Middle frontal gyrus (tissue), 1 donor: ENCODE measurements at regions not wholly inside any gene's neighbourhood (a gene's known extent, or its start where the extent isn't known, plus 50 kb on each side); places are given as distances from the start of the nearest gene placed in this dataset.

ENCODE experiments used
- DNase-seq: peaks from one replicate; pipeline ENCODE4 v3.0.0-alpha.2; 2015; ENCODE audit warnings: low spot score; ENCODE audit errors: extremely low spot score

DNA sequence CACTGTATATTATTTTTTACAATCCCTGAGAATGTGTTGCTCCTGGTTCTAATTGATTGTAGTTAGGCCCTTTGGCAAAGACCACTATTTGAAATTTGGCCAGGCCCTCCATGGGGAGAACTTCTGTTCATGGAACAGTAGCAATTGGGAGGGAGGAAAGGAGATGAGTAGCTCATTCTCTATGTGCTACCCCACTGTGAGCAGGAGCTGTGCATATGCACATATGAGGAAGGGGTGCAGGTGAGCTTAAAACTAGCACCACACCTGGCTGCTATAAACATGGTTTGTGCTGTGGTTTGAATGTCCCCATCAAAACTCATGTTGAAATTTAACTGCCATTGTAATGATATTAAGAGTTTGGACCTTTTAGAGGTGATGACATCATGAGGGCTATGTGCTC, 1483.2 kb downstream of the PCDH7 start:
- no peak for DNase-seq

DNA sequence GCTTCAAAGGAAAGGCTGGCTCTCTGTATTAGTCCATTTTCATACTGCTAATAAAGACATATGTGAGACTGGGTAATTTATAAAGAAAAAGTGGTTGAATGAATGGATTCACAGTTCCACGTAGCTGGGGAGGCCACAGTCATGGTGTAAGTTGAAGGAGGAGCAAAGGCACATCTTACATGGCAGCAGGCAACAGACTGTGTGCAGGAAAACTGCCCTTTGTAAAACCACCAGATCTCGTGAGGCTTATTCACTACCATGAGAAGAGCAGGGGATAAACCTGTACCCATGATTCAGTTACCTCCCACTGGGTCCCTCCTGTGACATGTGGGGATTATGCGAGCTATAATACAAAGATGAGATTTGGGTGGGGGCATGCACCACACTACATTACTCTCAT, 1486.6 kb downstream of the PCDH7 start:
- DNase-seq, result no peak

DNA sequence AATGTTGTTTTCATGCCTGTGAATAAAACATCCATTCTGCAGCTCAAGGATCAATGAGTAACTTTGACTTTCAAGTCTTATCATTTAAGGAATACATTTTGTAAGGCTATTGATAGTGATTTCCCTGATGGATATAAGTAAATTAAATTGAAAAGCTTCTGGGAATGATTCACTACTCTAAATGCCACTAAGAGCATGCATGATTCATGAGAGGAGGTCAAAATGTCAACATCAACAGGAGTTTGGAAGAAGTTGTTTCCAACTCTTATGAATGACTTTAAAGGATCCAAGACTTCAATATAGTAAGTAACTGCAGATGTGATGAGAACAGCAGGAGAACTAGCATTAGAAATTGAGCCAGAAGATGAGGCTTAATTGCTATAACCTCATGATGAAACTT, 1487.3 kb downstream of the PCDH7 start:
- no peak for DNase-seq

DNA sequence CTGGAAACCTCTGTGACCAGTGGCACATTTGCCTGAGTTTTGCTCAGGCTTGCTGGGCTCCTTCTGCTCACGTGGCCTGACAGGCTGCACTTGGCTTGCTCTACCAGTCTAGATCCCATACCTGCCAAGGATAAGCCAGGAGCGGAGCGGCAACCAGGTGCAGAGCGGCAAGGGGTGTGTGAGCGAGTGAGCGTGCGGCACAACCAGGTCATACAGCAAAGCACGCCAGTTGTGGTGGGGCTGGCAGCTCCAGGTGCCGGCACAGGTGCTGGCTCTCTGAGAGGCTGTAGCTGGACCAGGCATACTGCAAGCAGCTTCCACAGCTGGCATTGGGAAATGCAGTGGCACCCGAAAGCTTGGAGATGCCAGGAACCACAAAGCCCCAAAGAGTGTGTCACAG, 1495.1 kb downstream of the PCDH7 start:
- no peak for DNase-seq

DNA sequence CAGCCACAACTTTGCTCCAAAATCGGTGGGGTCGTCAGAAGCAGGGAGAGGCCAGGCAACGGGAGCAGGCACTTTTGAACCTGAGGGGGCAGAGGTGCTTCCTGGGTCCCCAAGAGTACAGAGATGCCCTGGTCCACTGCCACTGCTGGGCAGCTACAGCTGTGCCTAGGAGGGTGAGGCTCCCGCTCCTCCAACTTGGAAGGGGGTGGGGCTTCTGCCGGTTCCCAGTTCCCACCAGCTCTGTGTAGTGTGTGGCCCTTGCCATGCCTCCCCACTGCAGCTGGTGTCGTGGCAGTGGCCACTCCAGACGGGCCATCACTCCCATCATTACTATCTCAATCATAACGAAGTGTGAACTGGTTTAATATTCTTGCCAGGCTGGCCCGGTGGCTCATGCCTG, 1496.3 kb downstream of the PCDH7 start:
- no peak for DNase-seq

DNA sequence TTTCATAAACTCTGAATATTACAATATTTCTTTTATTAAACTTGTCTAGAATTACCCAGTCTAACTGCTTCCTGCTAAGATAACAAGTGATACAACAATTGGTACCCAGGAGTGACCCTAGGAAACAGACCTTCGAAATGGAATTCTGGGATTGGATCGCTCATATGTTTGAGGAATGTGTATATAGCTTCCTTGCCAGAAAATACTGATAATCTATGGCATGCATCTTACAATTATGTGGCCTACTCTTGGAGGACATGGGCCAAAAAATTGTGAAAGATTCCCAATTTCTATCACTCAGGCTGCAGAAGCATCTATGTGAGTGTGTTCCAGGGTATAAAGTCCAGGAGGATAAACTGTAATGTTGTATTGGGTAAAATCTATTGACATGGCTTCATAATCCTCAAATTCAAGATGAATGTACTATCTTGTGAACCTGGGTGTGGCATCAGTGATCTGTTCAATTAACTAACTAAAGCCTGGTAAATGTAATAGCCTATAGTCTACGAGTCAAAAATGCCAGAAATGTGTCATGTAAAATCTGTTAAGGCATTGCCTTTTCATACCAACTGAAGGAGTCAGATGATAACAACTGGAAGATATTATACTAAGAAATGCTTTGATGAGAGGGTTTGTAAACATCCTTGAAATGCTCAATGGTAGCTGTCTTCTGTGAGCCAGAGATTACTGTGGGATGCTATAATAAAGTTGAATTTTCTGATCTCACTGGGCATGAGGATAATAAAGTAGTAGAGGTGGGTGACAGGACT, 1499.3 kb downstream of the PCDH7 start:
- DNase-seq, result no peak

DNA sequence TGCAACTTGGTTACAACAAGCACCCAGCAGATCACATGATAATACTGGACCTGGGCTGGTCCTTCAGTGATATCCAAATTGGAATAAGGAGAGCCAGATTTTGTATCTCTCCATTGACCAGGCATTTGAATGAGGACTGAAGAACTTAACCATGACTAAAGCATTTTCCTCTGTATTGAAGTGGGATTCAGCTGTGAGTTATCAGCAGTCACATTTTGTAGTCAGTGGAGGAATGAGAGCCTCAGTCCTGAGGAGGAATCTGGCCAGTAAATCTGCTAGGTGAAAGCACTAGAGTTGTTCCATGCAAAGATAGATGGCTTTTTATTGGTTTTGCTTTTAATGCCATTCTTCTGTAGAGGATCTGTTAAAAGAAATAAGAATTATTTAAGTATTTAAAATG, 1506.0 kb downstream of the PCDH7 start:
- no peak for DNase-seq

DNA sequence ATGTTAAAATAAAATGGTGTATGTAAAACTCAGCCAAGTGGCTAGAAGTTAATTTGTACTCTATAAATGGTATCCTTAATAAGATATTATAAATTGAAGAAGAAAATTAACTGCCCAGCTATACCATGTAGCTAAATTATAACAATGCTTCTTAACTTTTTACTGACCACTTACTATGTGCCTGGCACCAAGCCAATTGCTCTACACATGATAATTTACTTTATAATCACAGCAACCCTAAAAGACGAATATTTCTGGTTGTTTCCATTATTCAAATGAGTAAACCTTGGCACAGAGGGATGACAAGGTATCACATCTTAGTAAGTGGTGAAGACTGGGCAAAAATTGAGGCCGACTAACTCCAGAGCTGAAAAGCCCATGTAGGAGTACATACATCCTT, 1506.6 kb downstream of the PCDH7 start:
- no peak for DNase-seq

DNA sequence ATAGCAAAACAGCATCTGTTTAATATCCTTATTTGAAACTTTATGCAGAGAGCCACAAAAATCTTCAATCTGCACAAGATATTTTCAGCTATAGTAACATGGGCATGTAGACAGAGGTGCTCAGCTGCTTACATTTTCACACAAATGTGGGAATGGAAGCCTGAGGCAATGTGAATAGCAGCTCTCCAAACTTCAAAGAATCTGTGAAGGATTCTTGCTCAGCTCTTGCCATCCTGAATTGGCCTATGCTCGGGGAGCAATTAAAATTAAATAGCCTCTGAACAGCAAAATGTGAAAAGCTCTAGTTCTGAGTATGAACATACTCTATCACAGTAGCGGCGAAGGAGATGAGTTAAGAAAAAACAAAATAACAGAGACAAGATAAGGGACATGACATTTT, 1523.8 kb downstream of the PCDH7 start:
- DNase-seq, result no peak

DNA sequence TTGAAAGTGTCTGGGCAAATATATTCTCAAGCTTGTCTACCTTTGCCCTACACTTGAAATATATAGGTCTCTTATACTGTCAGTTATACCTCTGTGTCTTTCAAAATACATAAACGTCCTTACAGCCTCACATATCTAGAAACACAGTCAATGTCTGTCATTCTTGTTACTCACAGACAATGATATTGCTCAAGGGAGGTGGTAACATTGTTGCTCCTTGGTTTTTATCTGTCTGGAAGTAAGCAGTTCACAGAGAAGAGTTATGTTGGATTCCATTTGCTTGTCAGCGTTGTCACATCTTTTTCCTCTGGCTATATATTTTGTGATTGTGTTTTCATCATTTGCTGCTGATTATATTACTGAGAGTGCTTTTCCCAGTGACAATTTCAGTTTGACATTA, 1528.9 kb downstream of the PCDH7 start:
- no peak for DNase-seq

DNA sequence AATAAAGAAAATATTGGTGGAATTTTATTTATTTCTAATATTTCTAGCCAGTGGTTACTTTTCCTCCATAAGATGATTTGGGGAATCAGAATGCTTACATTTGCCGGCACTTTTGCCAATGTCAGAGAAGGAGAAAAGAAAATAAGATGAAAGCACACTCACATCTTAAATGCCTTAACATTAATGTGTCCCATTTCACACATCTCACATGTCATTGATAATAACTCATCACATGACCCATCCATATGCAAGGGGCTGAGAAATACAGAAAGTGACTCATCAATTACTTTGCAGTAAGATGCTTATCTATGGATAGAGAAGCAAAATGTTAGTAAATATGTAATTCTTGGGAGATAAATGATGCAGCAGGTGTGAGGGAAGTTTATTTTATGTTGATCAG, 1531.0 kb downstream of the PCDH7 start:
- DNase-seq, result no peak

DNA sequence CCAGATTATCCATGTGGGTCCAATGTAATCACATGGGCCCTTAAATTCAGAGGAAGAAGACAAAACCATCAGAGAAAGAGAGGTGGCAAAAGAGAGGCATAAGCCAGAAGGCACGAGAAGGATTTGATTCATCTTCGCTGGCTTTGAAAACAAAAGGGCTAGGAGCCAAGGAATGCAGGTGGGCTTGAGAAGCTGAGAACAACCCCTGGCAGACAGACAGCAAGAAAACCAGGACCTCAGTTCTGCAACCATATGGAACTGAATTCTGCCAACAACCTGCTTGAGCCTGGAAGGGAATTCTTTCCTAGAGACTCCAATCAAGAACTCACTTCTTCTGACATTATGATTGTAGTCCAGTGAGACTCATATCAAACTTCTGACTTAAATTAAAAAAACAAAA, 1531.8 kb downstream of the PCDH7 start:
- DNase-seq, result no peak

DNA sequence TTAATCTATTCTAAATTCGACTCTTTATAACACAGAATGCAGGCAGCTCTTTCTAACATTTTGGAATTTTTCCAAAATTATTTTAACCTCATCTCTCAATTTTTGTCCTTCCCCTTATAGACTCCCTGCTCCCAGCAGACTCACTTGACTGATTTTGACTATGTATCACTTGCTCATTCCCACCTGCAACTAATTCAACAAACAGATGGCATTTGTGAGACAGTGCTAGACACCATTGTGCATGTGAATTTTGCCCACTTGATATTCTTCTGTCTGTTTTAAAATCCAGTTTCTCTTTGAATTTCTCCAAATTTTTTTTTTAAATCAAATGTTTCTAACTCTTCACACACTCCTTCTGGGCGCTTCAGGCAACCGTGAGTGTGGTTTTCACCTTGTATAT, 1534.0 kb downstream of the PCDH7 start:
- no peak for DNase-seq

DNA sequence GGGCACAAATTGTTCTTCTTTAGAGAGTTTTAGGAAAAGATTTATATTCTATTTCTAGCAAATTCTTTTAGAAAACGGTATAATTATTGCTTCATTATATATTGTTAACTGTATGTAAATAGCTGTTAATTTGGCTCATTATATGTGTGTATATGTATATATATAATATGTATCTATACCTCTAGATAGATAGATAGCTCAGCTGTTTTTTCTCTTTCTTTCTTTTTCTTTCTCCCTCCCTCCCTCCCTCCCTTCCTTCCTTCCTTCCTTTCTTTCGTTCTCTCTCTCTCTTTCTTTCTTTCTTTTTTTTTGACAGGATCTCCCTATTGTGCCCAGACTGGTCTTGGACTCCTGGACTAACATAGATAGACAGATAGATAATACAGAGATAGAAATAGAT, 1538.8 kb downstream of the PCDH7 start:
- DNase-seq, result no peak

DNA sequence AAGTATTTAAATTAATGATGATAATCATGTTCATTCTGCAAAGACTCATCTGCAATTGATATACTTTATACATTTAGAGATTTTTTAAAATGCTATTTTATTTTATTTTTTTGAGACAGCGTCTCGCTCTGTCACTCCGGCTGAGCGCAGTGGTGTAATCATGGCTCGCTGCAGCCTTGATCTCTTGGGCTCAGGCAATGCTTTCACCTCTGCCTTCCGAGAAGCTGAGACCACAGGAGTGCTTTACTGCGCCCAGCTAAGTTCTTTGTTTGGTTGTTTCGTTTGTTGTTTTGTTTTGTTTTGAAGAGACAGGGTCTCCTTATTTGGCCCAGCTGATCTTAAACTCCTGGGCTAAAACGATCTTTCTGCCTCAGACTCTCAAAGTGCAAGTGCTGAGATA, 1541.0 kb downstream of the PCDH7 start:
- DNase-seq, result no peak

DNA sequence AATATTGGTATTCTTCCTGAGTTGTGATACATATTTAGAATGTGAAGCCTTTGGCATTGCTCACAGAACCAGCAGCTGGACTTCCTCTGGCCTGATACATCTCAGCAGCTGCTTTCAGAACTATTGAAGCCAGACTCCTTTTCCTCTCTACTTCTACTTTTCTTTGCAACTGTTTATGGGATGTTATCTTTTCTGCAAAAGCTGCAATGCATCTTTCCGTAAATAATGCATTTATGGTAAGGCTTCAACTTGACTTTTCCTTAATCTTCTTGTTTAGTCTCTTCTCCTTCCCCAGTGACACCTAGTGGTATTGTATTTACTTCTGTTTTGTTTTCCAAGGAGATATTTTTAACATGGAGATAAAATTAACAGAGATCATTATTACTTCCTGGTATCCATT, 1548.7 kb downstream of the PCDH7 start:
- DNase-seq, result no peak

DNA sequence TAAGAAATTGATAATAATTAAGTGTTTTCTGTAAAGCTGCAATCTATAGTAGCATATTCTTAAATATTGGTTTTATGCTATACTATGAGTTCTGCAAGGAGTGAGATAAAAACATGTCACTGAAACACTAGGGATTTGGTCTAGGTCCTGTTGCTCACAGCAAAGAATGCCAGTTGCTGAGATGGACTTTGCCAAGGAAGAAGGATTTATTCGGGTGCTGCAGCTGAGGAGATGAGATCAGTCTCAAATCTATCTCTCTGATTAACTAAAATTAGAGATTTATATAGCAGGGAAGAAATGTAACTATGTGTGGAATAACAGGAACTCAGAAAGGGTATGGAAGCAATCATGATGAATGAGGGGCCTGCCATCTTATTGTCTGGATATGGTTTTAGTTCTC, 1569.9 kb downstream of the PCDH7 start:
- no peak for DNase-seq

DNA sequence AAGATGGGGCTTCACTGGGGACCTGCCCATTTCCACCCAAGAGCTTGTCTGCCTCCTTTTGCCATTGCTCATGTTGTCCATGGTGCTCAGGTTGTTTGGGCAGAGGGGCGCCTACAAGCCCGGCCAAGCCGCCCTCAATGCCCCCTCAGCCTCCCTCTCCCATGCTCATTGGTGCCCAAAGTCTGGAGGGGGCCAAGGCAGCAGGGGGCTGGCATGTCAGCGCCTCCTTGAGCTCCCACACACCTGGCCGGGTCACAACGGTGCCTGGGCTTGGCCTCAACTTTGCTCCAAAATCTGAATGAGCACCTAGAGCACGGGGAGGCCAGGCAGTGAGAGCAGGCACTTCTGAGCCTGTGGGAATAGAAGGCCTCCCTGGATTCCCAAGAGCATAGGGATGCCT, 1598.8 kb downstream of the PCDH7 start:
- no peak for DNase-seq

DNA sequence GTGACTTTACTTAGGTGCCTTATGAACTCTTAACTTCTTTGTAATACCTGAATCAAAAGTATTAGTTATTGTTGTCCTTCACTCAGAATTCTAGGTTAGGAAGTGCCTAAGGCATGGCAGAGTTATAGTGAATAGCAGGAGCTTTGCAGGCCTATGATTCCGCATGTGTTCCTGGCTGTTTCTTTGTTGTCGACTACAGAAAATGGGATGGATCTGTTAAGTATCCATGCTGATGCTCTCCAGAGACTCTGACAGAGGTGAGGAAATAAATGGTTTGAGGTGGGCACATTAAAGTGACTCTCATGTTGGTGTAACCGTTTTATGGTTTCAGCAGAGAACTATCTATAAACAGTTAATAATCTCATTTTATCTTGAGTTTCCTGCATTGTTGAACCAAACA, 1601.3 kb downstream of the PCDH7 start:
- no peak for DNase-seq

DNA sequence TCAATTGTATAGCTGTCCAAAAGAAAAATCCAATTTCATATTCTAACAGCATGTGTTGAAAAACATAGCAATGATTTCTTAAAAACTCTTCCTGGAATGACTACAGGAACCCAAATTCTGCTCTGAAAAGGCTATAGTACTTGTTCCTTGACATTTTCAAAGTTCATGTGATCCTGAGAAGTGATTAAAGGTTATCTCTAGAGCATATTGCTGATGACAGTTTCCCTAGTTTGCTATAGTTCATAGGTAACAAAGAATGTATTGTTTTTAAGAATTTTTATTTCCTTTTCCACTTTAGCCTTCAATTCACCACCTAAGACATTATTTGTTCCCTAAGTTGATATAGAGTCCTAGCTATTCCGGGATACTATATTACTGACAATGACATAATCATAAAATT, 1614.6 kb downstream of the PCDH7 start:
- no peak for DNase-seq

DNA sequence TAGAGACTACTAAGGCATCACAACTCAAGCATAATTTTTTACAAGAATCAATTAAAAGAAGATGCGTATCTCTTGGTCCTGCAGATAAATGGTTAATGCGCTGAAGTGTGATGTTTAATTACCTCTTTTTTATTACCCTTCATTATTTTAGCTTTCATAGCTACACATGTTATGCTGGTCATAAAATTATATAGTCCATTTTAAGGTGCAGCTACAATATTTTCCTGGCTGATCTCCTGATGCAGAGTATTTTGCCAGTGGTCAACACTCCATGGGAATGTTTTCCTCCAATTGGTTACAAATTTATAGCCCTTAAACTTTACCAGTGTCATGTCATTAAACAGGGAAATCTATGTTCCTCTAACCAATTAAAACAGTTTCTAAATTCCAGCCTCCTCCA, 1617.2 kb downstream of the PCDH7 start:
- no peak for DNase-seq

DNA sequence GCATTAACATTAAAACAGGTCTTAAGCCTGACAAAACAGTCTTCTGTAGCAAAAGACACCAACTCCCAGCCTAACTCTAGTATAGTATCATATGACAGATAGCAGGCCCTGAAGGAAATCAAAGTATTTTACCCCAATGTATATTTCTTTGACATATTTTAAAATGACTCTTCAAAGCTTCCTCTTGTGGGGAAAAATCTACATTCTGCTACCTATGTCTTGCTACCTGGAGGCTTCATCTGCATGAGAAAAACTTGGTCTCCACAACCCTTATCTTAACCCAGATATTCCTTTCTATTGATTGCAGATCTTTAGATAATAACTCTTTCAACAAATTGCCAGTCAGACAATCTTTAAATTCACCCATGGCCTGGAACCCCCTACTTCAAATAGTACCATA, 1620.4 kb downstream of the PCDH7 start:
- DNase-seq, result no peak

DNA sequence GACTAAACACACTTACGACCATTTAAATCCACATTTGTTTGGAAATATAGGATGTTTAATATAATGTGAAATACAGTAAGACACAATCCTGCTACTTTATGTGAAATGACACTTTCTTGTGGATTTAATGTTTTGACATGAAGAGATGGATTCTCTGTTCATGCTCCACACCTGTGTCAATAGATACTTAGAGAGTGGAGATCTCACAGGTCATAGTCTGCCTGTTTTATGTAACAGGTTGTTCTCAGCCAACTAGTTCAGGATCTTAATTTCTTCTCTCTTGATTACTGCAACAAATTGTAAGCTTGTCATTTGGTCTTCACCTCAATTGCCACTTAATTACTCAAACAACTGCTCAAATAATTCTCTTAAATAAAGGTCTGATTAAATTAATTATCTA, 1621.2 kb downstream of the PCDH7 start:
- DNase-seq, result no peak

DNA sequence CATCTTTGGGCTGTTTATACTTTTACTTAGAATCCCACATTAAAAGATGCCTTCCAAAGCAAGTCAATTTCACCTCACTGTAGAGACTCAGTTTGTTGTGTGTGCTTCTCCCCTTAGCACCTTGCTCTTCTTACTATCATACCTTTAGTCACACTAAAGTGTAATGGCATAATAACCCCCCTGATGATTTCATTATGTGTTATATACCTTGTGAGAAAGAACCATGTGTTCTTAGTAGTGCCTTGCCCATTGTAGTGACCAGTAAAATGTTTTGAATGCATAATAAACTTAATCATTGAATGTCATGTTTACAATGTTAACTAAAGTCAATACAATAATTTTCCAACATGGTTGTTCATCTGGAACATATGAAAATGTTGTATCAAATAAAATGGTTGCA, 1621.9 kb downstream of the PCDH7 start:
- DNase-seq, result no peak
